GM21529 (cell line): ENCODE measurements at regions not wholly inside any gene's neighbourhood (a gene's known extent, or its start where the extent isn't known, plus 50 kb on each side); places are given as distances from the start of the nearest gene placed in this dataset.

Experiments used
- ATAC-seq: cut with Tn5 transposase; IDR thresholded peaks from one replicate; pipeline ENCODE4 v1.9.1; 2021; ENCODE audit not compliant: unreplicated experiment

- ATAC-seq, result no peak
Observed at GRCh38 chr4:32106767-32107166, 1386.6 kb downstream of the PCDH7 start.

GRCh38 chr4:32112891-32113290 is 1392.7 kb downstream of the PCDH7 start:
- no peak for ATAC-seq

GRCh38 chr4:32117693-32118092 is 1397.5 kb downstream of the PCDH7 start:
- ATAC-seq, result no peak

GRCh38 chr4:32119907-32120306 is 1399.7 kb downstream of the PCDH7 start:
- ATAC-seq, result no peak

GRCh38 chr4:32128549-32128948 is 1408.4 kb downstream of the PCDH7 start:
- ATAC-seq, result no peak

- ATAC-seq, result no peak
Observed at GRCh38 chr4:32129967-32130366, 1409.8 kb downstream of the PCDH7 start.

- ATAC-seq, result no peak
Observed at GRCh38 chr4:32133141-32133540, 1413.0 kb downstream of the PCDH7 start.

GRCh38 chr4:32133734-32134133 is 1413.6 kb downstream of the PCDH7 start:
- ATAC-seq, result no peak

- no peak for ATAC-seq
Observed at GRCh38 chr4:32135642-32136041, 1415.5 kb downstream of the PCDH7 start.

GRCh38 chr4:32136081-32136787 is 1416.1 kb downstream of the PCDH7 start:
- no peak for ATAC-seq

- ATAC-seq, result no peak
Observed at GRCh38 chr4:32140636-32141035, 1420.5 kb downstream of the PCDH7 start.

GRCh38 chr4:32142075-32142474 is 1421.9 kb downstream of the PCDH7 start:
- no peak for ATAC-seq

GRCh38 chr4:32145987-32146386 is 1425.8 kb downstream of the PCDH7 start:
- ATAC-seq, result no peak

GRCh38 chr4:32147446-32148085 is 1427.4 kb downstream of the PCDH7 start:
- ATAC-seq, result no peak

GRCh38 chr4:32148111-32148666 is 1428.0 kb downstream of the PCDH7 start:
- no peak for ATAC-seq

GRCh38 chr4:32158961-32159360 is 1438.8 kb downstream of the PCDH7 start:
- ATAC-seq, result no peak

- ATAC-seq, result no peak
Observed at GRCh38 chr4:32161392-32161791, 1441.2 kb downstream of the PCDH7 start.

GRCh38 chr4:32163125-32163524 is 1443.0 kb downstream of the PCDH7 start:
- ATAC-seq, result no peak

- ATAC-seq, result no peak
Observed at GRCh38 chr4:32169841-32170240, 1449.7 kb downstream of the PCDH7 start.

GRCh38 chr4:32172086-32172485 is 1451.9 kb downstream of the PCDH7 start:
- no peak for ATAC-seq

- ATAC-seq, result no peak
Observed at GRCh38 chr4:32172761-32173160, 1452.6 kb downstream of the PCDH7 start.

- ATAC-seq, result no peak
Observed at GRCh38 chr4:32180086-32180485, 1459.9 kb downstream of the PCDH7 start.
